ENCODE measurements at regions not wholly inside any gene's neighbourhood (a gene's known extent, or its start where the extent isn't known, plus 50 kb on each side); places are given as distances from the start of the nearest gene placed in this dataset.

DNA sequence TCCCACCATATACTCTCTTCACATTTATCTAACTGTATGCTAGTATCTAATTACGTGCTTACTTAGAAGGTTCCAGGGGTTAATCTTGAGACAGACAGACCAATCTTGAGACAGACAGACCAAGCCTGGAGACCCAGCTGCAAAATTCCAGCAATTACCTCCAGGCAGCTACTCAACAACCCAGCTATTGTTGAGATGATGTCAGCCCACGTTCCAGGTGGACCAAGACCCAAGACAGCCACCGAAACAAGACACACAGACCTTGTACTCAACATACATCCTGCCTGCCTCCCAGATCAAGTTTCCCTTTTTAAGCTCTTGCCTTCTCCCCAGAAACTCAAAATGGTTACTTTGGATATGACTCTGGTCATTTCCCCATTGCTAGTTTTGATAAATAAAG is 64.9 kb upstream of the VASH1 start:
- TF ChIP-seq, protein P1, sequence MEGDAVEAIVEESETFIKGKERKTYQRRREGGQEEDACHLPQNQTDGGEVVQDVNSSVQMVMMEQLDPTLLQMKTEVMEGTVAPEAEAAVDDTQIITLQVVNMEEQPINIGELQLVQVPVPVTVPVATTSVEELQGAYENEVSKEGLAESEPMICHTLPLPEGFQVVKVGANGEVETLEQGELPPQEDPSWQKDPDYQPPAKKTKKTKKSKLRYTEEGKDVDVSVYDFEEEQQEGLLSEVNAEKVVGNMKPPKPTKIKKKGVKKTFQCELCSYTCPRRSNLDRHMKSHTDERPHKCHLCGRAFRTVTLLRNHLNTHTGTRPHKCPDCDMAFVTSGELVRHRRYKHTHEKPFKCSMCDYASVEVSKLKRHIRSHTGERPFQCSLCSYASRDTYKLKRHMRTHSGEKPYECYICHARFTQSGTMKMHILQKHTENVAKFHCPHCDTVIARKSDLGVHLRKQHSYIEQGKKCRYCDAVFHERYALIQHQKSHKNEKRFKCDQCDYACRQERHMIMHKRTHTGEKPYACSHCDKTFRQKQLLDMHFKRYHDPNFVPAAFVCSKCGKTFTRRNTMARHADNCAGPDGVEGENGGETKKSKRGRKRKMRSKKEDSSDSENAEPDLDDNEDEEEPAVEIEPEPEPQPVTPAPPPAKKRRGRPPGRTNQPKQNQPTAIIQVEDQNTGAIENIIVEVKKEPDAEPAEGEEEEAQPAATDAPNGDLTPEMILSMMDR (IDR thresholded peaks at IDR 0.05; ENCODE audit: control insufficient read depth, extremely low read depth, insufficient read depth): no peak
- no peak for DNase-seq (ENCODE audit: low read depth)
- H3K4me3 ChIP-seq (ENCODE audit: low read depth, low read length): no peak overlapping the region

DNA sequence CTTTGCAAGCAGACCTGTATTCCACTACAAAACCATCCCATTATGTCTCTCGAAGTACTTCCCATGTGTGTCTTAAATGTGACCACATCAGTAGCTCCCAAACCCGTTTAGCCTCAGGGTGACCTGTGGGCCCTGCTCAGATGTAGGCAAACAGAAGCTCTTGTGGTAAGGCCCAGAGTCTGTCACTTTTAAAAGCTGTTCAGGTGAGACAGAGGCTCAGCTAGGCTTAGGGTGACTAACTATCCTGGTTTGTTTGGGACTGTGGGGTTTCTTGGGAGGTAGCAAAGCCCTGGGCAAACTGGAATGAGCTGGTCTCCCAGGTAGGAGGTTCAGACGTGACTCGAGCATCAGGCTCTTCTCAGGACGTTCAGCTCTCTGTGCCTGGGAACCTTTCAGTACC is 64.5 kb upstream of the VASH1 start:
- no peak overlapping the region for H3K4me3 ChIP-seq (ENCODE audit: low read depth, low read length)
- TF ChIP-seq, protein P1 (IDR thresholded peaks at IDR 0.05; ENCODE audit: control insufficient read depth, extremely low read depth, insufficient read depth): no peak
- no peak for DNase-seq (ENCODE audit: low read depth)

DNA sequence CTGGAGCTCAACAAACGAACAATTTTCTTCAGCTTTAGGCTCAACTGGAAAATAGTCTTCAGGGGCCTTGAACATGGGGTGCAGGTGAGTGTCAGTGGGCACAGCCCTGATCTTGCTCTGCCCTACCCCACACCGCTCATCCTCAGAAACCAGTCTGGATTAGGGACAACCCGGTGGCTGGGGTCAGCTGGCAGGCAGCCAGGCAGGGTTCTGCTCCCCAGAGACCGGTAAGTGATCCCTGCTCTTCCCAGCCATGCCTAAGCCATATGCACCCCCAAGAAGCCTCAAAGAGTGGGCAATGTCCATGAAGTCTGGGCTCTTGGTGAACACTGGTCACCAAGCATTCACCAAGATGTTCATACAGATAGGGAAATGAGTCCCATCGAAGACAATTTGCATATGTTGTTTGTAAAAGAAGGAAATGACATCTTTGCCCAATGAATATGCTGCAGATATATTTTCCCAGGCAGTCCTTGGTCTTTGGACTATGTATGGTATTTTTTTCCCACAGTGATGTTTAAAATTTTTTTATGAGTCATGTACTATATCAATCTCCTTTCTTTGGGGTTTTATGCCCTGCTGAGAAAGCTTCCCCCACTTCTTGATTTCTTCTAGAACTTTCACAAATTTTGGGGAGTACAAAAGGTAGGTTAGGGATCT is 63.9 kb upstream of the VASH1 start:
- DNase-seq (ENCODE audit: low read depth): no peak
- H3K4me3 ChIP-seq (ENCODE audit: low read depth, low read length): no peak overlapping the region
- TF ChIP-seq, protein P1 (IDR thresholded peaks at IDR 0.05; ENCODE audit: control insufficient read depth, extremely low read depth, insufficient read depth): no peak

DNA sequence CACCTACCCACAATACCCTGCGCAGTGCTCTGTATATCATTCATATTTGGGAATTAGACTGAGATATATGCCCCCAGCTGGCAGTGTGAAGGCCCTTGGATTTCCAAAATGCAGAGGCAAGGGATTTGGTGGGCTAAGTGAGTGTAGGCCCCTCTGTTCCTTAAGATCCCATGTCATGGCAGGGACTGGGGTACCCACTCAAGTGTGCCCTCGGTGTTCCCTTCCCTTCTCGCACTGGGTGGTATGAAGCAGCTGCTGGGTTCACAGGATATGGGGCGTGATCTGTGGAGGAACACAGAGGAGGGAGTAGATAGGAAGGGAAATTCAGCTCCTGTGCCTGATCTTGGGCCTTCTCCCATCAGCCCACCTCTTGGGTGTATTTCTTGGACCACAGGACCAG is 63.1 kb upstream of the VASH1 start:
- TF ChIP-seq, protein P1 (IDR thresholded peaks at IDR 0.05; ENCODE audit: control insufficient read depth, extremely low read depth, insufficient read depth): no peak

DNA sequence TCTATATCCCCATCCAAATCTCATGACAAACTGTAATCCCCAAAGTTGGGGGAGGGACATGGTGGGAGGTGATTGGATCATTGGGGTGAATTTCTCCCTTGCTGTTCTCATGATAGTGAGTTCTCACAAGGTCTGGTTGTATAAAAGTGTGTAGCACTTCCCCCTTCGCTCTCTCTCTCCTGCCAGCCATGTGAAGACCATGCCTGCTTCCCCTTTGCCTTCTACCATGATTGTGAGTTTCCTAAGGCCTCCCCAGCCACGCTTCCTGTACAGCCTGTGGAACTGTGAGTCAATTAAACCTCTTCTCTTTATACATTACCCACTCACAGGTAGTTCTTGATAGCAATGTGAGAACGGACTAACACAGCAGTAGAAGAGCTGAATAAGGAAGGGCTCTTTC is 62.6 kb upstream of the VASH1 start:
- no peak for DNase-seq (ENCODE audit: low read depth)
- no peak overlapping the region for H3K4me3 ChIP-seq (ENCODE audit: low read depth, low read length)
- TF ChIP-seq, protein P1 (IDR thresholded peaks at IDR 0.05; ENCODE audit: control insufficient read depth, extremely low read depth, insufficient read depth): no peak

More for the DNA sequence above, 63.1 kb upstream of the VASH1 start:
- no peak overlapping the region for H3K4me3 ChIP-seq (ENCODE audit: low read depth, low read length)
- no peak for DNase-seq (ENCODE audit: low read depth)

- DNase-seq (ENCODE audit: low read depth): no peak
- TF ChIP-seq, protein P1 (IDR thresholded peaks at IDR 0.05; ENCODE audit: control insufficient read depth, extremely low read depth, insufficient read depth): no peak
- no peak overlapping the region for H3K4me3 ChIP-seq (ENCODE audit: low read depth, low read length)
These were observed 61.9 kb upstream of the VASH1 start for GRCh38 chr14:76699209-76699938.
